Testis (tissue), 2 donors: ENCODE measurements at regions not wholly inside any gene's neighbourhood (a gene's known extent, or its start where the extent isn't known, plus 50 kb on each side); places are given as distances from the start of the nearest gene placed in this dataset.

Experiments
- DNase-seq: peaks from one replicate; pipeline ENCODE4 v3.0.0-alpha.2; 2019
- H3K27ac ChIP-seq, 2 donors: fragments of 200-600 bp; sonication (generic); one replicate each; pipeline ENCODE4 v1.5.1; 2019
- H3K27me3 ChIP-seq: fragments of 200-600 bp; sonication (generic); one replicate; pipeline ENCODE4 v1.5.1; 2019
- H3K36me3 ChIP-seq: fragments of 200-600 bp; sonication (generic); one replicate; pipeline ENCODE4 v1.5.1; 2017; ENCODE audit warnings: low read depth; ENCODE audit errors: missing control alignments
- H3K4me1 ChIP-seq: fragments of 200-600 bp; sonication (generic); one replicate; pipeline ENCODE4 v1.5.1; 2019
- H3K4me3 ChIP-seq, 2 donors: fragments of 200-600 bp; sonication (generic); one replicate each; pipeline ENCODE4 v1.5.1; 2017 to 2019
- H3K9me3 ChIP-seq: fragments of 200-600 bp; sonication (generic); one replicate; pipeline ENCODE4 v1.5.1; 2017
- CTCF ChIP-seq, 3 experiments: fragments of 450-650 bp in 2 of 3; fragments of 200-600 bp in 1 of 3; sonication (generic) in 1 of 3; IDR thresholded peaks; one replicate each; pipeline ENCODE4 v1.5.1; 2016 to 2019; ENCODE audit warnings: antibody characterized with exemption in 3 of 3, mild to moderate bottlenecking in 2 of 3, moderate library complexity in 1 of 3
- POLR2A ChIP-seq: fragments of 450-650 bp; IDR thresholded peaks from one replicate; pipeline ENCODE4 v1.6.1; 2017; ENCODE audit warnings: antibody characterized with exemption, mild to moderate bottlenecking, moderate library complexity
- WGBS, 2 donors: methylation state at CpG; one replicate each; pipeline ENCODE4 v1.1.5; 2018; 5-methylcytosine and 5-hydroxymethylcytosine counted together
- intact Hi-C: fragments of 100-400 bp; cut with DNase I; formaldehyde crosslinking; loops from one replicate; pipeline ENCODE4 v1.15.1; 2023; ENCODE audit warnings: low total_unique reads

- H3K4me1 ChIP-seq, result no peaks in the 10 kb centered on the region
- no peak overlapping the region for H3K4me3 ChIP-seq
- H3K27ac ChIP-seq, result peak overlapping the region in 1 of 2 donors; percentile 36
- H3K36me3 ChIP-seq, result no peaks in the 10 kb centered on the region
- H3K27me3 ChIP-seq, result no peaks in the 10 kb centered on the region
- no peaks in the 10 kb centered on the region for H3K9me3 ChIP-seq
- no peak for TF ChIP-seq CTCF (IDR thresholded peaks at IDR 0.05)
- TF ChIP-seq POLR2A, result no peak
- 64 to 66% methylated on average over 2 of the region's 2 CpGs for WGBS, 2 donors
- intact Hi-C loops, result no loop called here
- no peak for DNase-seq
Observed at GRCh38 chr20:40205971-40206370, 483.1 kb downstream of the MAFB start.

- Histone ChIP-seq H3K27me3 (no peaks in the 10 kb centered on the region), H3K4me1 (peaks cover 2% of the 10 kb centered on the region), H3K36me3 (no peaks in the 10 kb centered on the region), H3K9me3 (no peaks in the 10 kb centered on the region), H3K4me3 (no peak overlapping the region), H3K27ac (no peak overlapping the region)
- intact Hi-C loops, result no loop called here
- no peak for DNase-seq
- no peak for TF ChIP-seq CTCF (IDR thresholded peaks at IDR 0.05)
- no peak for TF ChIP-seq POLR2A
- 45 to 86% methylated on average over 1 of the region's 1 CpG for WGBS, 2 donors
Observed at GRCh38 chr20:40203032-40203431, 486.0 kb downstream of the MAFB start.

GRCh38 chr20:40197691-40198090 lies 491.3 kb downstream of the MAFB start:
- H3K4me3 ChIP-seq, result no peak overlapping the region
- DNase-seq, result peak; percentile 21
- peak overlapping the region in 1 of 2 donors; percentile 34 for H3K27ac ChIP-seq
- no peak for TF ChIP-seq CTCF (IDR thresholded peaks at IDR 0.05)
- TF ChIP-seq POLR2A, result no peak
- 53 to 54% methylated on average over 4 of the region's 4 CpGs for WGBS, 2 donors
- intact Hi-C loops, result no loop called here
- peaks cover 4% of the 10 kb centered on the region for H3K4me1 ChIP-seq
- no peaks in the 10 kb centered on the region for H3K36me3 ChIP-seq
- H3K27me3 ChIP-seq, result no peaks in the 10 kb centered on the region
- no peaks in the 10 kb centered on the region for H3K9me3 ChIP-seq

GRCh38 chr20:40196846-40197436 lies 492.1 kb downstream of the MAFB start:
- H3K4me1 ChIP-seq, result peaks cover 4% of the 10 kb centered on the region
- WGBS, 2 donors, result 49 to 55% methylated on average over 2 of the region's 2 CpGs

More at GRCh38 chr20:40196846-40197436, 492.1 kb downstream of the MAFB start:
- TF ChIP-seq CTCF (IDR thresholded peaks at IDR 0.05), result no peak
- Histone ChIP-seq H3K27ac (peak overlapping the region in 1 of 2 donors; percentile 34), H3K9me3 (no peaks in the 10 kb centered on the region), H3K27me3 (no peaks in the 10 kb centered on the region), H3K36me3 (no peaks in the 10 kb centered on the region), H3K4me3 (no peak overlapping the region)
- no peak for DNase-seq
- intact Hi-C loops, result no loop called here
